SU-DHL-6 (cell line): ENCODE measurements at regions not wholly inside any gene's neighbourhood (a gene's known extent, or its start where the extent isn't known, plus 50 kb on each side); places are given as distances from the start of the nearest gene placed in this dataset.

ENCODE experiments used
- H2AFZ ChIP-seq: fragments of 200-600 bp; sonication (generic); 2 replicates; pipeline ENCODE4 v1.6.1; 2014; ENCODE audit warnings: low read depth, mild to moderate bottlenecking, moderate library complexity, mixed read lengths, antibody characterized with exemption, low read length; ENCODE audit not compliant: severe bottlenecking
- H3F3A ChIP-seq: fragments of 200-600 bp; shearing (Covaris generic); 2 replicates; pipeline ENCODE4 v1.6.0; 2016; ENCODE audit warnings: antibody characterized with exemption, mild to moderate bottlenecking; ENCODE audit not compliant: insufficient read depth
- H3K27ac ChIP-seq: fragments of 200-600 bp; sonication (generic); 2 replicates; pipeline ENCODE4 v1.5.1; 2016; ENCODE audit warnings: low read depth, mild to moderate bottlenecking, low read length, moderate library complexity, mixed read lengths
- H3K27me3 ChIP-seq: fragments of 200-600 bp; sonication (generic), shearing (Covaris generic); 2 replicates; pipeline ENCODE4 v1.6.0; 2014; ENCODE audit warnings: mild to moderate bottlenecking, low read length
- H3K36me3 ChIP-seq: fragments of 200-600 bp; sonication (generic); 2 replicates; pipeline ENCODE4 v1.6.1; 2014; ENCODE audit warnings: mild to moderate bottlenecking, low read length, mixed read lengths
- H3K4me2 ChIP-seq: fragments of 300-600, 200-600 bp; shearing (Covaris generic), sonication (generic); 2 replicates; pipeline ENCODE4 v1.6.0; 2014; ENCODE audit warnings: low read length, low read depth, mild to moderate bottlenecking; ENCODE audit not compliant: poor library complexity, severe bottlenecking
- H3K4me3 ChIP-seq: fragments of 200-600 bp; sonication (generic); 2 replicates; pipeline ENCODE4 v1.5.1; 2014; ENCODE audit warnings: antibody characterized with exemption, low read length, mild to moderate bottlenecking, mixed read lengths; ENCODE audit not compliant: insufficient read depth, poor library complexity, severe bottlenecking
- H3K79me2 ChIP-seq: fragments of 200-600 bp; sonication (generic); 2 replicates; pipeline ENCODE4 v1.6.1; 2014; ENCODE audit warnings: mild to moderate bottlenecking, low read length, moderate library complexity; ENCODE audit not compliant: insufficient read depth
- H3K9ac ChIP-seq: fragments of 200-600 bp; sonication (generic); 2 replicates; pipeline ENCODE4 v1.7.0; 2014; ENCODE audit warnings: mild to moderate bottlenecking, low read length
- H3K9me2 ChIP-seq: fragments of 200-600 bp; sonication (generic); replicated peaks from 2 replicates; pipeline ENCODE4 v1.6.1; 2014; ENCODE audit warnings: low read length; ENCODE audit not compliant: insufficient read depth
- H3K9me3 ChIP-seq: fragments of 200-600 bp; sonication (generic); 2 replicates; pipeline ENCODE4 v1.6.1; 2014; ENCODE audit warnings: low read length, mixed read lengths; ENCODE audit not compliant: insufficient read depth
- H4K20me1 ChIP-seq: fragments of 200-600 bp; sonication (generic); 2 replicates; pipeline ENCODE4 v1.6.1; 2014; ENCODE audit warnings: low read depth, mild to moderate bottlenecking, antibody characterized with exemption, low read length, moderate library complexity, mixed read lengths
- CTCF ChIP-seq: fragments of 200-600 bp; sonication (generic); IDR thresholded peaks from one replicate; pipeline ENCODE4 v1.5.1; 2017; ENCODE audit warnings: antibody characterized with exemption, mild to moderate bottlenecking, low read length, moderate library complexity; ENCODE audit not compliant: insufficient read depth, poor library complexity, severe bottlenecking
- EZH2phosphoT487 ChIP-seq: fragments of 200-600 bp; sonication (generic), shearing (Covaris generic); conservative IDR thresholded peaks from 2 replicates; pipeline ENCODE4 v1.6.1; 2018; ENCODE audit warnings: mild to moderate bottlenecking, antibody characterized with exemption, low read length, moderate library complexity, mixed read lengths

GRCh38 chr1:63223426-63223825 is 98.9 kb upstream of the FOXD3 start:
- H3K9me2 ChIP-seq: no peaks in the 10 kb centered on the region
- H3K27me3 ChIP-seq: no peaks in the 10 kb centered on the region; the same call in 1 of the 2 replicates
- H3K9me3 ChIP-seq: no peaks in the 10 kb centered on the region
- TF ChIP-seq EZH2phosphoT487 (no peak), CTCF (no peak)
- no peaks in the 10 kb centered on the region for H4K20me1 ChIP-seq
- no peak overlapping the region for H3K27ac ChIP-seq
- H3K79me2 ChIP-seq: no peaks in the 10 kb centered on the region
- H3F3A ChIP-seq: no peaks in the 10 kb centered on the region
- H2AFZ ChIP-seq: no peak overlapping the region
- H3K4me2 ChIP-seq: no peak overlapping the region
- H3K4me3 ChIP-seq: no peak overlapping the region
- no peak overlapping the region for H3K9ac ChIP-seq
- no peaks in the 10 kb centered on the region for H3K36me3 ChIP-seq

GRCh38 chr1:63230722-63231121 is 91.6 kb upstream of the FOXD3 start:
- Histone ChIP-seq H3K9me3 (peaks cover 3% of the 10 kb centered on the region; the same call in 1 of the 2 replicates), H3K27ac (no peak overlapping the region), H2AFZ (no peak overlapping the region), H3K27me3 (no peaks in the 10 kb centered on the region), H3K36me3 (no peaks in the 10 kb centered on the region), H4K20me1 (no peaks in the 10 kb centered on the region), H3K4me2 (no peak overlapping the region), H3K4me3 (no peak overlapping the region), H3K9me2 (no peaks in the 10 kb centered on the region), H3K79me2 (no peaks in the 10 kb centered on the region), H3K9ac (no peak overlapping the region), H3F3A (no peaks in the 10 kb centered on the region)
- TF ChIP-seq EZH2phosphoT487 (no peak), CTCF (no peak)

GRCh38 chr1:63238721-63239120 is 83.6 kb upstream of the FOXD3 start:
- no peak overlapping the region for H3K27ac ChIP-seq
- H3K36me3 ChIP-seq: no peaks in the 10 kb centered on the region
- no peak overlapping the region for H2AFZ ChIP-seq
- no peaks in the 10 kb centered on the region for H3F3A ChIP-seq
- TF ChIP-seq EZH2phosphoT487 (no peak), CTCF (no peak)
- H4K20me1 ChIP-seq: no peaks in the 10 kb centered on the region
- no peak overlapping the region for H3K9ac ChIP-seq
- no peak overlapping the region for H3K4me2 ChIP-seq
- H3K27me3 ChIP-seq: no peaks in the 10 kb centered on the region
- H3K9me3 ChIP-seq: peaks cover 3% of the 10 kb centered on the region; the same call in 1 of the 2 replicates
- no peaks in the 10 kb centered on the region for H3K9me2 ChIP-seq
- H3K4me3 ChIP-seq: no peak overlapping the region
- H3K79me2 ChIP-seq: no peaks in the 10 kb centered on the region

- Histone ChIP-seq H3K9me2 (no peaks in the 10 kb centered on the region), H3K4me3 (no peak overlapping the region), H3K36me3 (no peaks in the 10 kb centered on the region), H3K4me2 (no peak overlapping the region), H4K20me1 (no peaks in the 10 kb centered on the region), H3K9me3 (no peaks in the 10 kb centered on the region), H3F3A (no peaks in the 10 kb centered on the region), H2AFZ (no peak overlapping the region), H3K27ac (no peak overlapping the region), H3K79me2 (no peaks in the 10 kb centered on the region), H3K27me3 (no peaks in the 10 kb centered on the region), H3K9ac (no peak overlapping the region)
- TF ChIP-seq EZH2phosphoT487 (no peak), CTCF (no peak)
Measured at GRCh38 chr1:63245186-63245585, 77.2 kb upstream of the FOXD3 start.
